ENCODE measurements at regions not wholly inside any gene's neighbourhood (a gene's known extent, or its start where the extent isn't known, plus 50 kb on each side); places are given as distances from the start of the nearest gene placed in this dataset.

DNA sequence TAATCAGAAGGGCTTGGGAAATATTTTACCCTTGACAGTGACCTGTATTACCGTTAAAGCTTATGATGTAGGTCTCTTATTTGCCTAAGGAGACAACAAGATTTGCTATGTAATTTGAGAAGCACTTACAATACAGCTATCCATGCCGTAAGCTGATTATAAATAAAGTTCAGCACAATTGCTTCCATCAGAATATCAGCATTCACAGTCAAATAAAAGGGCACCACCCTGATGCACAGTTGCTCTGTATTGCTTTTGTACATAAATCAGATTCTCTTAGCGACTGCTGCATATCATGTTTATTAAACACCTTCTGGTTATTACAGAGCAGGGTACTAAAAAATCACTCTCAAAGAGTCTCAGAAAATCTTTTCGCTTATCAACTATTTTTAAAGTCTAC, 67.3 kb upstream of the VRK1 start:
- no peak for DNase-seq
- H3K4me3 ChIP-seq = no peak overlapping the region
- intact Hi-C loops (cut with DNase I) = no loop called here
- TF ChIP-seq EP300 (IDR thresholded peaks at IDR 0.05) (no peak), CTCF (IDR thresholded peaks at IDR 0.05) (no peak), POLR2A (IDR thresholded peaks at IDR 0.05) (no peak), POLR2AphosphoS5 (IDR thresholded peaks at IDR 0.05) (no peak)
- 48 to 69% methylated on average over 4 of the region's 4 CpGs for whole genome bisulfite sequencing, 2 donors
- peaks cover 0 to 12% (median 3%) of the 10 kb centered on the region in 3 donors for H3K27me3 ChIP-seq
- peaks cover 0 to 3% (median 0%) of the 10 kb centered on the region in 4 donors for H3K9me3 ChIP-seq
- no peak overlapping the region for H3K27ac ChIP-seq
- H3K4me1 ChIP-seq = no peaks in the 10 kb centered on the region
- no peaks in the 10 kb centered on the region for H3K36me3 ChIP-seq

DNA sequence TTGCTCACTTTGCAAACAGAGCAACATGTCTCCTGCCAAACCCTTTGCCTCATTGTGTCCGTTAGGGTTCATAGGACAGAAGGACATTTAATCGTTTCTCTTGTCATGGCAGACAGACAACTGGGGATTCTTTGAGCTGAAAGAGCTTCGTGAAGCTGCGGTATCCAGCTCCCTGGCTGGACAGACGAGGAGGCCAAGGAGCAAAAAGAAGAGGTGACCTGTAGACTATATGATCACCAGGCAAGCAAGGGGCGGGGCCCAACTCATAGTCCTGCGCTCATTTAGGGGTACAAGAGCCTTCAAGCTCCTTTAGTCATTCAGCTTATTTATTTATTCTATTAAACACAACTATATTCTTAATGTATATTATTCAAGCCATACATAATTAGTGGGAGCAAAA, 66.8 kb upstream of the VRK1 start:
- Histone ChIP-seq H3K27ac (no peak overlapping the region), H3K4me3 (no peak overlapping the region), H3K4me1 (no peaks in the 10 kb centered on the region), H3K9me3 (peaks cover 0 to 2% (median 0%) of the 10 kb centered on the region in 4 donors), H3K36me3 (no peaks in the 10 kb centered on the region), H3K27me3 (peaks cover 0 to 15% (median 3%) of the 10 kb centered on the region in 3 donors)
- TF ChIP-seq POLR2AphosphoS5 (IDR thresholded peaks at IDR 0.05) (no peak), EP300 (IDR thresholded peaks at IDR 0.05) (no peak), POLR2A (IDR thresholded peaks at IDR 0.05) (no peak), CTCF (IDR thresholded peaks at IDR 0.05) (no peak)
- 83 to 89% methylated on average over 7 of the region's 7 CpGs for WGBS, 2 donors
- no peak for DNase-seq
- intact Hi-C loops (cut with DNase I) = no loop called here

DNA sequence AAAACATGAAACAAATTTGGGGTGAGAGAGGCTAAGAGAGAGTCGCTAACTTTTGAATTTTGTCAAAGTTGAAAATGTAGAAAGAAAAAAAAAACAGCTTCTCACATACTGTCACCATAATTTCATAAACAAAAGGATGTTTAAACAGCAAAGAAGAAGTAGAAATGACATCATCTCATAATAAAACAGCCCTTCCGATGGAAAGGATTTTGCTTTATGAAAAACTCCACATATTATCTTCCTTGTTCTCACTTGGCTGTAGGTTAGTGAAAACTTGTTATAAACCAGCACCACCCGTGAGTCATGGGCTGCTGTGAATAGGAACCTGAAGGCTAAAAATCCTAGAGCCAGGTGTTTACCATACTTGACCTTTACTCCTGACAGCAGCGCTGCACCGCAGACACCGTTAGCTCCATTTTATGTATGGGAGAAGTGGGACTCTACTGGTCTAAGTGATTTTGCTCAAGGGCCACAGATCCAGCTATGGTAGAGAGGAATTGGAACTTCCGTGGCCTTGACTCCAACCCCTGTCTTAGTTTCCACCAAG, 63.0 kb upstream of the VRK1 start:
- Histone ChIP-seq H3K36me3 (no peaks in the 10 kb centered on the region), H3K27ac (no peak overlapping the region), H3K4me3 (no peak overlapping the region), H3K4me1 (peaks cover 0 to 5% (median 0%) of the 10 kb centered on the region in 4 donors), H3K9me3 (no peaks in the 10 kb centered on the region), H3K27me3 (peaks cover 10 to 49% (median 11%) of the 10 kb centered on the region in 3 donors)
- intact Hi-C loops (cut with DNase I) = no loop called here
- TF ChIP-seq EP300 (IDR thresholded peaks at IDR 0.05) (no peak), POLR2A (IDR thresholded peaks at IDR 0.05) (no peak), CTCF (IDR thresholded peaks at IDR 0.05) (no peak), POLR2AphosphoS5 (IDR thresholded peaks at IDR 0.05) (no peak)
- WGBS, 2 donors = 39 to 64% methylated on average over 7 of the region's 7 CpGs
- no peak for DNase-seq

GRCh38 chr14:96735526-96735925, 61.7 kb upstream of the VRK1 start:
- intact Hi-C loops (cut with DNase I) = no loop called here
- no peaks in the 10 kb centered on the region for H3K9me3 ChIP-seq
- no peak for TF ChIP-seq POLR2A (IDR thresholded peaks at IDR 0.05)
- no peak for TF ChIP-seq POLR2AphosphoS5 (IDR thresholded peaks at IDR 0.05)
- no peak for TF ChIP-seq EP300 (IDR thresholded peaks at IDR 0.05)
- no peak for TF ChIP-seq CTCF (IDR thresholded peaks at IDR 0.05)
- H3K27me3 ChIP-seq = peaks cover 10 to 63% (median 11%) of the 10 kb centered on the region in 3 donors
- no peak overlapping the region for H3K4me3 ChIP-seq
- WGBS, 2 donors = 69% methylated on average over 5 of the region's 5 CpGs
- H3K27ac ChIP-seq = no peak overlapping the region
- no peak for DNase-seq
- H3K4me1 ChIP-seq = peaks cover 0 to 5% (median 0%) of the 10 kb centered on the region in 4 donors
- H3K36me3 ChIP-seq = no peaks in the 10 kb centered on the region

DNA sequence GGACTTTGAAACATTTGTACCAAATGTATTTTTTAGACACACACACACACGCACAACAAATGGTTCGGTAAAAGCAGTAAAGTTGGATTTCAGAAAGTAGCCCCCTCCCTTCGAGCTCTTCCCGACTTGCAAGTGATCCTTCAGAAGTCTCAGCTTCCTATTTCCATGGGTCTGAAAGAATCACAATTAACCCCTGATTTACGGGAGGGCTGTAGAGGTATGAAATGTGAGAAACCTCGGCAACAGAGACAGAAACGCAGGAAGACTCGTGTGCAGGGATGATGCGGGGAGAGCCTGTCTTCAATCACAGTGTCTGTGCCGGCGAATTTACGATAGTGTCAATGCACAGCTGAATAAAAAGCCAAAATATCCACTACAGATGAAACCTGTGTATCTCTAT, 60.7 kb upstream of the VRK1 start:
- Histone ChIP-seq H3K27ac (no peak overlapping the region), H3K4me1 (peaks cover 0 to 10% (median 5%) of the 10 kb centered on the region in 4 donors), H3K36me3 (no peaks in the 10 kb centered on the region), H3K9me3 (no peaks in the 10 kb centered on the region), H3K4me3 (no peak overlapping the region), H3K27me3 (peaks cover 11 to 72% (median 12%) of the 10 kb centered on the region in 3 donors)
- TF ChIP-seq POLR2A (IDR thresholded peaks at IDR 0.05) (no peak), EP300 (IDR thresholded peaks at IDR 0.05) (no peak), CTCF (IDR thresholded peaks at IDR 0.05) (no peak), POLR2AphosphoS5 (IDR thresholded peaks at IDR 0.05) (no peak)
- 49 to 60% methylated on average over 12 of the region's 12 CpGs for WGBS, 2 donors
- no peak for DNase-seq
- intact Hi-C loops (cut with DNase I) = no loop called here
